ENCODE measurements at regions not wholly inside any gene's neighbourhood (a gene's known extent, or its start where the extent isn't known, plus 50 kb on each side); places are given as distances from the start of the nearest gene placed in this dataset.

GRCh38 chr6:138577151-138577915 is 78.0 kb upstream of the NHSL1 start (continued):
- TF ChIP-seq REST (IDR thresholded peaks at IDR 0.05; ENCODE audit: unreplicated experiment) (no peak), EZH2phosphoT487 (IDR thresholded peaks at IDR 0.05; ENCODE audit: unreplicated experiment) (no peak), ETS1 (IDR thresholded peaks at IDR 0.05) (no peak), POLR2AphosphoS5 (IDR thresholded peaks at IDR 0.05; ENCODE audit: low read depth) (no peak), EZH2 (IDR thresholded peaks at IDR 0.05; ENCODE audit: low read depth, unreplicated experiment) (no peak), ZNF331 (CRISPR knock-in tag; IDR thresholded peaks at IDR 0.05; ENCODE audit: low read depth) (no peak), NANOG (IDR thresholded peaks at IDR 0.05; ENCODE audit: borderline replicate concordance) (no peak)

GRCh38 chr6:138580040-138580439 is 80.7 kb upstream of the NHSL1 start:
- H3K4me1 Mint-ChIP-seq, result peaks cover 24% of the 10 kb centered on the region
- H2AFZ ChIP-seq, result no peak overlapping the region
- no peak overlapping the region for H3K4me3 ChIP-seq
- no peak overlapping the region for H3K27ac Mint-ChIP-seq
- H3K9me3 Mint-ChIP-seq, result no peaks in the 10 kb centered on the region
- ATAC-seq (no peak), DNase-seq (ENCODE audit: low spot score) (no peak)
- no peaks in the 10 kb centered on the region; the same call in 1 of the 2 replicates for H4K20me1 ChIP-seq (replicated peaks; ENCODE audit: insufficient read depth)
- H3K36me3 Mint-ChIP-seq (ENCODE audit: low read depth), result no peaks in the 10 kb centered on the region
- no peaks in the 10 kb centered on the region; the same call in 1 of the 2 replicates for H3F3A ChIP-seq (replicated peaks; ENCODE audit: low read depth)
- H3K9me2 ChIP-seq (ENCODE audit: insufficient read depth), result no peaks in the 10 kb centered on the region
- no peak overlapping the region for H3K4me3 Mint-ChIP-seq
- no peak overlapping the region for H3K27ac ChIP-seq (ENCODE audit: low read depth)
- H3K27me3 Mint-ChIP-seq (ENCODE audit: insufficient read depth, low read depth, poor library complexity), result peaks cover 11% of the 10 kb centered on the region
- H3K4me2 ChIP-seq, result no peak overlapping the region
- no peaks in the 10 kb centered on the region for H3K27me3 ChIP-seq (ENCODE audit: insufficient read depth)
- no peaks in the 10 kb centered on the region for H3K36me3 ChIP-seq (ENCODE audit: insufficient read depth)
- peaks cover 24% of the 10 kb centered on the region for H3K4me1 ChIP-seq (ENCODE audit: insufficient read depth)
- H3K79me2 ChIP-seq (replicated peaks; ENCODE audit: insufficient read depth), result peaks cover 23% of the 10 kb centered on the region; the same call in 1 of the 2 replicates
- TF ChIP-seq REST (IDR thresholded peaks at IDR 0.05; ENCODE audit: unreplicated experiment) (no peak), NANOG (IDR thresholded peaks at IDR 0.05; ENCODE audit: borderline replicate concordance) (no peak), CTCF (conservative IDR thresholded peaks at IDR 0.05; ENCODE audit: low read depth in 2 of 2) (no peak), ZNF331 (CRISPR knock-in tag; IDR thresholded peaks at IDR 0.05; ENCODE audit: low read depth) (no peak)

All from GM23338 (cell line).